Lower lobe of right lung (tissue), 2 donors: ENCODE measurements at regions not wholly inside any gene's neighbourhood (a gene's known extent, or its start where the extent isn't known, plus 50 kb on each side); places are given as distances from the start of the nearest gene placed in this dataset.

Source experiments
- ATAC-seq, 2 donors: fragments of 200-7000 bp; cut with Tn5 transposase; one replicate each; pipeline ENCODE4 v1.9.1; 2020 to 2022; ENCODE audit warnings: mild to moderate bottlenecking in 2 of 2, moderate library complexity in 2 of 2
- DNase-seq: peaks from one replicate; pipeline ENCODE4 v3.0.0-alpha.2; 2020
- H3K27ac ChIP-seq: fragments of 200-600 bp; one replicate; pipeline ENCODE4 v1.8.0; 2022
- H3K27me3 ChIP-seq: fragments of 200-600 bp; one replicate; pipeline ENCODE4 v1.8.0; 2022; ENCODE audit warnings: low read depth
- H3K36me3 ChIP-seq: fragments of 200-600 bp; one replicate; pipeline ENCODE4 v1.8.0; 2022; ENCODE audit warnings: mild to moderate bottlenecking
- H3K4me1 ChIP-seq: fragments of 200-600 bp; one replicate; pipeline ENCODE4 v1.8.0; 2022
- H3K4me3 ChIP-seq: fragments of 200-600 bp; one replicate; pipeline ENCODE4 v1.8.0; 2022; ENCODE audit warnings: mild to moderate bottlenecking
- H3K9me3 ChIP-seq: fragments of 200-600 bp; one replicate; pipeline ENCODE4 v1.8.0; 2022
- intact Hi-C: fragments of 100-400 bp; cut with DNase I; formaldehyde crosslinking; loops from one replicate; pipeline ENCODE4 v1.11.0; 2022
- TF ChIP-seq, protein P1 (sequence below): fragments of 200-600 bp; IDR thresholded peaks from one replicate; pipeline ENCODE4 v1.8.0; 2022; ENCODE audit warnings: antibody characterized with exemption, mild to moderate bottlenecking
- donor health status: DM: no; HTN: yes; CAD: no; lungs with severe emphysema.

DNA sequence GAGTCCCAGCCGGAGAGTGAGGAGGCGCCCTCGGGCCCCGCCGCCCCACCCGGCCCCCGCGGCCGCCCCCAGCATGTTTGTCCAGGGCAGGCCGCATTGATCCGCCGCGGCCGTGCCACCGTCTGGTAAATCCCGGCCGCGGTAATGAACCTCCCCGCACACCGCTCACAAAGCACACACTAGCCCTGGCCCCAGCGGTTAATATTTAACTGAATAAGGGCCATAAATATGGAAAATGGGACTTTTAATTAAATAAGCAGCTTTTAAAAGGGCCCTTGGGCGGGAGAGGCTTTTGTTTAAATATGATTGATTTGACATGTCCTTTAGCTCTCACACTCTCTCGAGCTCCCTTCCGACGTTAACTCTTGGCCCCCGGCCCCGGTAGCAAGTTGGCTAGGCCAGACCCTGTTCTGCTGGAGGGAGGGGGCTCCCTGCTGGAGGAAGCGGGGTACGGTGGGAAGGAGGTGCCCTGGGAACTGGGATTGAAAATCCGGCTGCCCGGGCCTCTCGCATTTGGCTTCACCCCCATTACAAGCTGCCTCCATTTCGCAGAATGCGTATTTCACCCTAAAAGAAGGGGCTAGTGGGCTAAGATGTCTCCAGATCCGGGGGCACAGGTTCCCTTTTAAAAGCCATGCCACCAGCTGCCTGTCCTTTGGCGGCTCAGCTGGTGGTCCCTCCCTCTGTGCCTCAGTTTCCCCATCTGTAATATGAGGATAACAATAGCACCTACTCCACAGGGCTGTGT, 199.8 kb downstream of the RBM19 start:
- intact Hi-C loops, result no loop called here
- peaks cover 54% of the 10 kb centered on the region for H3K27me3 ChIP-seq
- DNase-seq (no peak), ATAC-seq (peak; percentile 29 to 36)
- H3K4me3 ChIP-seq, result no peak overlapping the region
- TF ChIP-seq, protein P1, sequence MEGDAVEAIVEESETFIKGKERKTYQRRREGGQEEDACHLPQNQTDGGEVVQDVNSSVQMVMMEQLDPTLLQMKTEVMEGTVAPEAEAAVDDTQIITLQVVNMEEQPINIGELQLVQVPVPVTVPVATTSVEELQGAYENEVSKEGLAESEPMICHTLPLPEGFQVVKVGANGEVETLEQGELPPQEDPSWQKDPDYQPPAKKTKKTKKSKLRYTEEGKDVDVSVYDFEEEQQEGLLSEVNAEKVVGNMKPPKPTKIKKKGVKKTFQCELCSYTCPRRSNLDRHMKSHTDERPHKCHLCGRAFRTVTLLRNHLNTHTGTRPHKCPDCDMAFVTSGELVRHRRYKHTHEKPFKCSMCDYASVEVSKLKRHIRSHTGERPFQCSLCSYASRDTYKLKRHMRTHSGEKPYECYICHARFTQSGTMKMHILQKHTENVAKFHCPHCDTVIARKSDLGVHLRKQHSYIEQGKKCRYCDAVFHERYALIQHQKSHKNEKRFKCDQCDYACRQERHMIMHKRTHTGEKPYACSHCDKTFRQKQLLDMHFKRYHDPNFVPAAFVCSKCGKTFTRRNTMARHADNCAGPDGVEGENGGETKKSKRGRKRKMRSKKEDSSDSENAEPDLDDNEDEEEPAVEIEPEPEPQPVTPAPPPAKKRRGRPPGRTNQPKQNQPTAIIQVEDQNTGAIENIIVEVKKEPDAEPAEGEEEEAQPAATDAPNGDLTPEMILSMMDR, result no peak
- H3K36me3 ChIP-seq, result no peaks in the 10 kb centered on the region
- H3K27ac ChIP-seq, result no peak overlapping the region
- no peaks in the 10 kb centered on the region for H3K4me1 ChIP-seq
- no peaks in the 10 kb centered on the region for H3K9me3 ChIP-seq

DNA sequence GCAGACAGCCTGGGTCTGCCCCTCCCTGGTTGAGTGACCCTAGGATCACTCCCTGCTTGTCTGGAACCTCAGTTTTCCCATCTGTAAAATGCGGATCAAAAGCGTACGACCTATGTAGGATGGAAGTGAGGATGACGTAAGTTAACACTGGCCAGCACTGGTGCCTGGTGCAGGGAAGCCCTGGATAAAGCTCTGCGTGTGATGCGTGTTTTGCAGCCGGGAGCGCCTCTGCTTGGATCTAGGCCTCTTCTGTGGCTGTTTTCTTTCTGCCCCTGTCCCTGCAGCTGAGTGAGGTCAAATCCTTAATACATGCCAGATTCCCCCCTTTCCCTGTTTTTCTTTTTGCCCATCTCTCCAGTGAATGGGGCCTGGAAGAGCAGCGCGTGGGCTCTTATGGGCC, 201.5 kb downstream of the RBM19 start:
- H3K27me3 ChIP-seq, result peaks cover 59% of the 10 kb centered on the region

GRCh38 chr12:113762882-113763816, 203.0 kb downstream of the RBM19 start:
- intact Hi-C loops, result no loop called here
- DNase-seq, result no peak
- Histone ChIP-seq H3K27ac (no peak overlapping the region), H3K4me1 (no peaks in the 10 kb centered on the region), H3K4me3 (no peak overlapping the region), H3K36me3 (no peaks in the 10 kb centered on the region), H3K9me3 (no peaks in the 10 kb centered on the region), H3K27me3 (peaks cover 65% of the 10 kb centered on the region)
- TF ChIP-seq, protein P1, result no peak
- no peak for ATAC-seq

More for the DNA sequence above, 201.5 kb downstream of the RBM19 start:
- TF ChIP-seq, protein P1, result no peak
- DNase-seq (no peak), ATAC-seq (no peak)
- intact Hi-C loops, result no loop called here
- Histone ChIP-seq H3K27ac (no peak overlapping the region), H3K36me3 (no peaks in the 10 kb centered on the region), H3K4me3 (no peak overlapping the region), H3K4me1 (no peaks in the 10 kb centered on the region), H3K9me3 (no peaks in the 10 kb centered on the region)

GRCh38 chr12:113762155-113762881, 203.8 kb downstream of the RBM19 start:
- Histone ChIP-seq H3K36me3 (no peaks in the 10 kb centered on the region), H3K4me1 (no peaks in the 10 kb centered on the region), H3K9me3 (no peaks in the 10 kb centered on the region), H3K27me3 (peaks cover 65% of the 10 kb centered on the region), H3K4me3 (no peak overlapping the region), H3K27ac (no peak overlapping the region)
- intact Hi-C loops, result no loop called here
- DNase-seq (no peak), ATAC-seq (no peak)
- TF ChIP-seq, protein P1, result no peak

DNA sequence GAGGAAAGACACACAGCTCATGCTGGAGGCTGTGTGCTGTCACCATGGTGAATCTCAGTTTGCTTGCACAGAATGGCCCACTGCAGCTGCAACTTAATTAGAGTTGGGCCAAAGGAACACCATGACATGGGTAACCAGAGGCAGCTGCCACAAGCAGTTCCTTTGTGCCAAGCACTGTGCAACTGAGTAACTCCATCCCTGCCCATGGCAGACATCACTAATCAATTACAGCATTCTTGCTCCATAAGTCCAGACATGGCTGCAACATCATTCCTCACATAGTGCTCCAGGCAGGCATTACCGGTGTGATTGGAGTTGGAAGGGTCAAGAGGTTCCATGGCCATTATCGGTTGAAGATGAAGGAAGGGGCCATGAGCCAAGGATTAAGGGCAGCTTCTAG, 207.0 kb downstream of the RBM19 start:
- TF ChIP-seq, protein P1, result no peak
- H3K27ac ChIP-seq, result no peak overlapping the region
- H3K36me3 ChIP-seq, result no peaks in the 10 kb centered on the region
- no peak overlapping the region for H3K4me3 ChIP-seq
- no peak for DNase-seq
- H3K27me3 ChIP-seq, result peaks cover 42% of the 10 kb centered on the region
- no peak for ATAC-seq
- no peaks in the 10 kb centered on the region for H3K4me1 ChIP-seq
- intact Hi-C loops, result no loop called here
- no peaks in the 10 kb centered on the region for H3K9me3 ChIP-seq
